Omental fat pad (tissue), 3 donors: ENCODE measurements at regions not wholly inside any gene's neighbourhood (a gene's known extent, or its start where the extent isn't known, plus 50 kb on each side); places are given as distances from the start of the nearest gene placed in this dataset.

Experiments used
- ATAC-seq: fragments of 150-250 bp; one replicate; pipeline ENCODE4 v1.9.1; 2016; ENCODE audit warnings: mild to moderate bottlenecking, moderate library complexity; ENCODE audit not compliant: low FRiP score
- DNase-seq: peaks from one replicate; pipeline ENCODE4 v3.0.0-alpha.2; 2019; ENCODE audit warnings: low spot score
- TF ChIP-seq, protein P1 (sequence below), 3 donors: fragments of 450-650 bp; IDR thresholded peaks; one replicate each; pipeline ENCODE4 v1.5.1; 2016 to 2017; ENCODE audit warnings: antibody characterized with exemption in 3 of 3, mild to moderate bottlenecking in 3 of 3, moderate library complexity in 2 of 3

DNA sequence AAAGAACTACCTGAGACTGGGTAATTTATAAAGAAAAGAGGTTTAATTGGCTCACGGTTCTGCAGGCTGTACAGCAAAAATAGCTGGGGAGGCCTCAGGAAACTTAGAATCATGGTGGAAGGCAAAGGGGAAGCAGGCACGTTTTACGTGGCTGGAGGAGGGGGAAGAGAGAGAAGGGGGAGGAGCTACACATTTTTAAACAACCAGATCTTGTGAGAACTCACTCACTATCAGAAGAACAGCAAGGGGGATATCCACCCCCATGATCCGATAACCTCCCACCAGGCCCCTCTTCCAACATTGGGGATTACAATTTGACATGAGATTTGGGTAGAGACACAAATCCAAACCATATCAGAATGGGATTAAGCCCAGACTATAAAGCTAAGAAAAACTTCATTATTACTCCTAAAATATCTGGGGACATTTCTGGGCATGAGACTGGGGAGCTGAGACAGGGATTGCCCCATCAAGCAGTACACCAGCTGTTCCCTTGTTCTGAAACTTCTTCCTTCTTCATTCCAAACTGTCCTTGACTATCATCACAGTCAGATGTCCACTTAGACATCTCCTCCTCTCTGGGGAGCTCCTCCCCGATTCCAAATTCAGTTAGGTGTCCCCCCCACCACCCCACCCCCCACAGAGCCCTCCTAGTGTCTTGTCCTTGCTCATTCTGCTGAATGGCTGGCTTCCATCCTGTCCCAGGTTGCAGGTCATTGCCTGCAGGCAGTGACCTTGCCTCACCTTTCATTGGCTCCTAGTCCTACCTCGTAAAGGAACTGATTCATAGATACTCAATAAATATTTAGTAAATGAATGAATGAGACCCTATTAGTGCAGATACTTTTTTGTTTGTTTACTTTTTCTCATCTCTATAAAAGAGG lies 132.6 kb downstream of the EVX1 start:
- TF ChIP-seq, protein P1, sequence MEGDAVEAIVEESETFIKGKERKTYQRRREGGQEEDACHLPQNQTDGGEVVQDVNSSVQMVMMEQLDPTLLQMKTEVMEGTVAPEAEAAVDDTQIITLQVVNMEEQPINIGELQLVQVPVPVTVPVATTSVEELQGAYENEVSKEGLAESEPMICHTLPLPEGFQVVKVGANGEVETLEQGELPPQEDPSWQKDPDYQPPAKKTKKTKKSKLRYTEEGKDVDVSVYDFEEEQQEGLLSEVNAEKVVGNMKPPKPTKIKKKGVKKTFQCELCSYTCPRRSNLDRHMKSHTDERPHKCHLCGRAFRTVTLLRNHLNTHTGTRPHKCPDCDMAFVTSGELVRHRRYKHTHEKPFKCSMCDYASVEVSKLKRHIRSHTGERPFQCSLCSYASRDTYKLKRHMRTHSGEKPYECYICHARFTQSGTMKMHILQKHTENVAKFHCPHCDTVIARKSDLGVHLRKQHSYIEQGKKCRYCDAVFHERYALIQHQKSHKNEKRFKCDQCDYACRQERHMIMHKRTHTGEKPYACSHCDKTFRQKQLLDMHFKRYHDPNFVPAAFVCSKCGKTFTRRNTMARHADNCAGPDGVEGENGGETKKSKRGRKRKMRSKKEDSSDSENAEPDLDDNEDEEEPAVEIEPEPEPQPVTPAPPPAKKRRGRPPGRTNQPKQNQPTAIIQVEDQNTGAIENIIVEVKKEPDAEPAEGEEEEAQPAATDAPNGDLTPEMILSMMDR (IDR thresholded peaks at IDR 0.05) = no peak
- no peak for ATAC-seq
- DNase-seq = no peak

DNA sequence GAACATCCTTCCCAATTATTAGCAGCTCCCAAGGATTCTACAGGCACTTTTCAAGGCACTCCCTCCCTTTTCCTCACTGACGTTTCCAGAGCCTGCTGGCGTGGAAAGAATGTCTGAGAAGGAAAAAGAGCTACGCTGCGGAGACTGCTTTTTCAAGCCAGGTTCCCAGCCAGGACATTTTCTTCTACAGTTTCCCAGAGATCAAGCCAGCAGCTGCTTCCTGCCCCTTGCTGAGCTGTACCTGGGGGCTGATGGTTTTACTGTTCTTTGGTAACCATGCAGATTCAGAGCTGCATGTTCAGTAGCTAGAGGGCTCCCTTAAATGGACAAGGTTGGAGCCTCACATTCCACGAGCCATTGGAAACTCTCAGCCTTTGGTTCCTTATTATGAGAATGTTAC lies 133.4 kb downstream of the EVX1 start:
- TF ChIP-seq, protein P1 (IDR thresholded peaks at IDR 0.05) = no peak
- no peak for ATAC-seq
- DNase-seq = no peak

DNA sequence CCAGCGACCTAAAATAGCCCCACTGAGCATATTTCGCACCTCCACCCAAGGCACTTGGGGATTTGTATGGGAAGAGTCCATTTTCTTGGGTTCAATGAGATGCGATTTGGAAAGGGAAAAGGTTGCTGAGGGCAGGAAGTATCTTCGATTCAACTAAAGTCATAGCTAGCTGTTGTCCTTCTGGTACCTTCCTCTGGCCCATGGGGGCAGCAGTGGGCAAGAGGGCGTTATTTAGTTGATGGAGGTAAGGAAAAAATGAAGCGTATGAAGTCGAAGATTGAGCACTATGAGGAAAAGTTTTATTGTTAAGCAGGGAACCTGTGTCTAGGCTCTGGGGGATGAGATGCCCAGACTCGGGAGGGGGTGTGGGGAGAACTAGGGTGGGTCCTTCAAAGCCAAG lies 135.4 kb downstream of the EVX1 start:
- no peak for ATAC-seq
- DNase-seq = no peak
- TF ChIP-seq, protein P1 (IDR thresholded peaks at IDR 0.05) = no peak

DNA sequence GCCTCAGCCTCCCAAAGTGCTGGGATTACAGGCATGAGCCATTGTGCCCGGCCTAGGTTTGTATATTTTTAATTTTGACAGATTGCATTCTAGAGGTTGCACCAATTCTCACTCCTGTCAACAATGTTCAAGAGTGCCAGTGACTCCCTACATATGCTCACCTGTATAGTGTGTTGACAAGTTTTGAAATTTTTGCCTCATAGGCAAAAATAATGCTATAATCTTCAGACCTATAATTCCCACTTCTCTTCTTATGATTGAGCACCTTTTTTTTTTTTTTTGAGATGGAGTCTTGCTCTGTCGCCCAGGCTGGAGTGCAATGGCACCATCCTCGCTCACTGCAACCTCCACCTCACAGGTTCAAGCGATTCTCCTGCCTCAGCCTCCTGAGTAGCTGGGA lies 139.7 kb downstream of the EVX1 start:
- no peak for DNase-seq

DNA sequence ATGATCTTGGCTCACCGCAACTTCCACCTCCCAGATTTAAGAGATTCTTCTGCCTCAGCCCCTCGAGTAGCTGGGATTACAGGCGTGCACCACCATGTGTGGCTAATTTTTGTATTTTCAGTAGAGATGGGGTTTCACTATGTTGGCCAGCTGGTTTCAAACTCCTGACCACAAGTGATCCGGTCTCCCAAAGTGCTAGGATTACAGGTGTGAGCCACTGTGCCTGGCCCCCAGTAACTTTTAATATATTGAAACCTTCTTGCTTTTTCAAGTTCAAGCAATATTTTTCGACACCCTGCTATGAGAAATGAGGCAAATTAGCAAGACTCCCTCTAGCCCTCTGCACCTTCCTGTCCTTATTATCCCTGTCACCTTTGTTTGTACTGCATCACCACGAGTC lies 144.0 kb downstream of the EVX1 start:
- DNase-seq (no peak), ATAC-seq (no peak)
- TF ChIP-seq, protein P1 (IDR thresholded peaks at IDR 0.05) = no peak

More for the DNA sequence above, 139.7 kb downstream of the EVX1 start:
- TF ChIP-seq, protein P1 (IDR thresholded peaks at IDR 0.05) = no peak
- ATAC-seq = no peak

DNA sequence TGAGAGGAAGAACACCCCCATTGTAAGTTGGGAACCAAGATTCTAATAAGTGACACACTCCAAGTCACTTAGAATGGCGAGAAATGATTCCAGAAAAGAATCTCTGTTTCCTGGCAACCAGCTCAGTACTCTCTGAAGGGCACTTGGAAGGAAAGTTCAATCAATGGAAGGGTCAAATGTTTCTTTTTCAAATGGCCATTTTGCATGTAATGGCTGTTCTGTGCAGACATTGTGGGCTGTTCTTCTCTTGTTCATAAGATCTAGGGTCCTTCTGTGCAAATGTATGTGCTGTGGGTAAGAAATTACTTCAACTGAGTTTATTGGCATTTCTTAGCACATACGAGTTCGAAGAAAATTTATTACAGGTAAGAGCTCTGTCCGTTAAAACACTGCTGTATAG lies 145.3 kb downstream of the EVX1 start:
- ATAC-seq (no peak), DNase-seq (no peak)
- TF ChIP-seq, protein P1 (IDR thresholded peaks at IDR 0.05) = no peak

DNA sequence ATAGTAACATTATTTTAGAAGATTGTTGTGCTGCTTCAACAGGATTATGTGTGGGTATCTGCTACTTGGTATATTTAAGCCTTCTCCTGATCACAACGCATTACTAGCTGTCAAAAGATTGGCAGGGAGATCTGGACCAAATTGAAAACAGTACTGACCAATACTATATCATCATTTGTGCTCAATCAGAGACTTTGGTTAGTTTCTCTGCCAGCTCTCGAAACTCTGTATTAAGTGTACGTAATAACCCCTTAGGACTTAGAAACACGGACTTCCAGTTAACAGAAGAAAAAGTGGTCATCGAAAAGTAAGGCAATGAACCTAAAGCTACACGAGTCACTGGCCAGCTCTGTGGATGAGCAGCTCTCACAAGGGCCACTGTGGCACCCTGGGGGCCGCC lies 146.0 kb downstream of the EVX1 start:
- TF ChIP-seq, protein P1 (IDR thresholded peaks at IDR 0.05) = no peak
- DNase-seq = no peak
- ATAC-seq = no peak
